Endothelial cell (in vitro differentiated cells): ENCODE measurements at regions not wholly inside any gene's neighbourhood (a gene's known extent, or its start where the extent isn't known, plus 50 kb on each side); places are given as distances from the start of the nearest gene placed in this dataset.

Experiments
- DNase-seq: peaks from one replicate; pipeline ENCODE4 v3.0.0; 2021; ENCODE audit warnings: low spot score
- H3K27ac Mint-ChIP-seq: one replicate; pipeline ENCODE4 v1.8.0; 2021; ENCODE audit warnings: mixed read lengths, inconsistent platforms; ENCODE audit not compliant: unreplicated experiment
- H3K27me3 Mint-ChIP-seq: one replicate; pipeline ENCODE4 v1.8.0; 2021; ENCODE audit warnings: mild to moderate bottlenecking, moderate library complexity, mixed read lengths, inconsistent platforms; ENCODE audit not compliant: unreplicated experiment
- H3K36me3 Mint-ChIP-seq: one replicate; pipeline ENCODE4 v1.8.0; 2021; ENCODE audit warnings: mild to moderate bottlenecking, low read depth, mixed read lengths, inconsistent platforms; ENCODE audit not compliant: unreplicated experiment
- H3K4me1 Mint-ChIP-seq: one replicate; pipeline ENCODE4 v1.8.0; 2021; ENCODE audit warnings: mild to moderate bottlenecking, mixed read lengths, inconsistent platforms; ENCODE audit not compliant: unreplicated experiment
- H3K4me3 Mint-ChIP-seq: one replicate; pipeline ENCODE4 v1.8.0; 2021; ENCODE audit warnings: mild to moderate bottlenecking, mixed read lengths, inconsistent platforms; ENCODE audit not compliant: unreplicated experiment
- H3K9me3 Mint-ChIP-seq: one replicate; pipeline ENCODE4 v1.8.0; 2021; ENCODE audit warnings: mixed read lengths, inconsistent platforms; ENCODE audit not compliant: unreplicated experiment
- CTCF ChIP-seq: fragments of 200-600 bp; sonication (generic); IDR thresholded peaks from one replicate; pipeline ENCODE4 v1.5.0; 2021; ENCODE audit warnings: antibody characterized with exemption; ENCODE audit not compliant: unreplicated experiment

GRCh38 chr5:110179321-110179720 is 489.6 kb downstream of the MAN2A1 start:
- no peaks in the 10 kb centered on the region for H3K36me3 Mint-ChIP-seq
- H3K9me3 Mint-ChIP-seq: no peaks in the 10 kb centered on the region
- no peaks in the 10 kb centered on the region for H3K27me3 Mint-ChIP-seq
- peaks cover 6% of the 10 kb centered on the region for H3K4me1 Mint-ChIP-seq
- no peak for TF ChIP-seq CTCF
- H3K4me3 Mint-ChIP-seq: no peak overlapping the region
- no peak for DNase-seq
- no peak overlapping the region for H3K27ac Mint-ChIP-seq

GRCh38 chr5:110194191-110194590 is 504.5 kb downstream of the MAN2A1 start:
- no peaks in the 10 kb centered on the region for H3K36me3 Mint-ChIP-seq
- H3K4me1 Mint-ChIP-seq: no peaks in the 10 kb centered on the region
- no peak overlapping the region for H3K4me3 Mint-ChIP-seq
- H3K27ac Mint-ChIP-seq: no peak overlapping the region
- no peak for DNase-seq
- no peak for TF ChIP-seq CTCF
- no peaks in the 10 kb centered on the region for H3K27me3 Mint-ChIP-seq
- no peaks in the 10 kb centered on the region for H3K9me3 Mint-ChIP-seq

GRCh38 chr5:110195288-110195687 is 505.6 kb downstream of the MAN2A1 start:
- no peak for TF ChIP-seq CTCF
- no peak for DNase-seq
- H3K27me3 Mint-ChIP-seq: no peaks in the 10 kb centered on the region
- H3K27ac Mint-ChIP-seq: no peak overlapping the region
- H3K36me3 Mint-ChIP-seq: no peaks in the 10 kb centered on the region
- H3K9me3 Mint-ChIP-seq: no peaks in the 10 kb centered on the region
- no peaks in the 10 kb centered on the region for H3K4me1 Mint-ChIP-seq
- no peak overlapping the region for H3K4me3 Mint-ChIP-seq

GRCh38 chr5:110201791-110202190 is 512.1 kb downstream of the MAN2A1 start:
- H3K4me3 Mint-ChIP-seq: no peak overlapping the region
- no peaks in the 10 kb centered on the region for H3K9me3 Mint-ChIP-seq
- H3K4me1 Mint-ChIP-seq: no peaks in the 10 kb centered on the region
- TF ChIP-seq CTCF: no peak
- H3K36me3 Mint-ChIP-seq: no peaks in the 10 kb centered on the region
- no peaks in the 10 kb centered on the region for H3K27me3 Mint-ChIP-seq
- no peak for DNase-seq
- no peak overlapping the region for H3K27ac Mint-ChIP-seq

GRCh38 chr5:110203661-110204060 is 513.9 kb downstream of the MAN2A1 start:
- H3K27ac Mint-ChIP-seq: no peak overlapping the region
- no peaks in the 10 kb centered on the region for H3K27me3 Mint-ChIP-seq
- no peak overlapping the region for H3K4me3 Mint-ChIP-seq
- no peaks in the 10 kb centered on the region for H3K36me3 Mint-ChIP-seq
- DNase-seq: no peak
- no peaks in the 10 kb centered on the region for H3K4me1 Mint-ChIP-seq
- TF ChIP-seq CTCF: no peak
- no peaks in the 10 kb centered on the region for H3K9me3 Mint-ChIP-seq
